ENCODE measurements at regions not wholly inside any gene's neighbourhood (a gene's known extent, or its start where the extent isn't known, plus 50 kb on each side); places are given as distances from the start of the nearest gene placed in this dataset.
"Not testable (repeated sequence)": the region's sequence is repeated elsewhere in the genome, so short reads cannot be mapped to it uniquely, and the experiment has no call there.

DNA sequence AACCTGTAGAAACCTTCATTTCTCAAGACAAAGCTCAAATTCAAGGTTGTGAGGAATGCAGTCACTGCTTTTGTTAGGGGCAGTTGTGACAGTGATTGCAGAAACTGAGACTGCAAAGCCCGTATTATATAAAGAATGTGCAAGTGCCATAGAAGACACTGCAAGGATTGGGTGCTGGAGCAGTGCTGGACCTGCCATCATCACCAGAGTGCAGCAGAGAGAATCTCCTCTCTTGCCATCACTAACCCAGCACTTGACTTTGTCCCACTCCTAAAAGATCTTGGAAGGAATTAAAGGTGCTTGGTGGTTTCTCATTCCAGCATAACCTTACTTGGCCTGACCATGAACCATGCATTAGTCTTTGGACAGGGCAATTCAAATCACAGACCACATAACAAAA, 81.1 kb upstream of the VKORC1L1 start:
- TF ChIP-seq CTCF, POLR2A (IDR thresholded peaks at IDR 0.05): not testable (repeated sequence)

All from thyroid gland (tissue), 4 donors.